ENCODE measurements at regions not wholly inside any gene's neighbourhood (a gene's known extent, or its start where the extent isn't known, plus 50 kb on each side); places are given as distances from the start of the nearest gene placed in this dataset.

DNA sequence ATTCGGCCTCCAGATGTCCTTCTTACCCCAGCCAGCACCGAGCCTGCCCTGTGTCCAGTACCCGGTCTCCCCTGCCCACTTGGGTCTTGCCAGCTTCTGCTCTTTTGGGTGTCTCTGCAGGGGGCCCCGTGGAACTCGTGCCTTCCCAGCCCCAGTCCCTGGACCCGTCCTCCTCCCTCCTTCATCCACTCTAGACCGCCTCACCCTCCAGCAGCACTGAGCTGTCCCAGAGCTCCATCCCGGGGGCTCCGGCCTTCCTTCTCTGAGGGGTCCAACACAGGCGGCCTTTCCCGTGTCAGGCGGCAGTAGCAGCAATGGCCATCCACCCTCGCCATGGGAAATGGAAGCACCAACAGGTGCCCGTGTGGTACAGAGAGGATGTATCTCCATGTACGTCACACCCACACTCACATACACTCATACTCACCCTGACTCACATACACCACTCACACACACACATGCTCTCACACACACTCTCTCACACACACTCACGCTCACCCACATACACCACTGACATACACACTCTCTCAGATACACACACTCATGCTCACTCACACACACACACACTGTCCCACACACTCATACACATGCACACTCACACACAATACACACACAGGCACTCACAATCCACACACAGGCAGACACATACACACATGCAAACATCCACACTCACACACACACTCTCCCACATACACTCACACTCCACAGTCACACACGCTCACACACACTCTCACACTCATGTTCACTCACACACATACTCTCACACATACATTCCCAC is 827.5 kb upstream of the SALL3 start:
- H3K36me3 Mint-ChIP-seq = no peaks in the 10 kb centered on the region
- no peaks in the 10 kb centered on the region for H3K36me3 ChIP-seq (replicated peaks in 1 of 2; ENCODE audit: control insufficient read depth in 1 of 2, insufficient read depth in 2 of 2, low read length in 2 of 2)
- no peak overlapping the region for H3K27ac ChIP-seq (ENCODE audit: low read depth in 1 of 2, low read length in 2 of 2)
- peaks cover 0 to 11% (median 3%) of the 10 kb centered on the region in 7 donors for H3K9me3 Mint-ChIP-seq
- H3K4me1 Mint-ChIP-seq = no peaks in the 10 kb centered on the region
- no peaks in the 10 kb centered on the region for H3K27me3 Mint-ChIP-seq (ENCODE audit: low read depth in 3 of 3)
- no peak for DNase-seq
- no peak overlapping the region for H3K4me2 ChIP-seq (replicated peaks; ENCODE audit: extremely low read depth, low read length, poor library complexity, severe bottlenecking)
- no peak overlapping the region for H3K4me3 Mint-ChIP-seq
- WGBS (ENCODE audit: insufficient coverage) = 95% methylated on average over 17 of the region's 17 CpGs
- no peaks in the 10 kb centered on the region for H3K4me1 ChIP-seq (ENCODE audit: control insufficient read depth in 1 of 2, insufficient read depth in 2 of 2, low read length in 2 of 2)
- no peaks in the 10 kb centered on the region for H3K27me3 ChIP-seq (ENCODE audit: control insufficient read depth in 2 of 2, insufficient read depth in 2 of 2, low read length in 2 of 2)
- H3K79me2 ChIP-seq (ENCODE audit: insufficient read depth, low read length) = no peaks in the 10 kb centered on the region
- H3K9ac ChIP-seq (ENCODE audit: insufficient read depth, low read length, poor library complexity, severe bottlenecking) = no peak overlapping the region
- no peak overlapping the region for H3K4me3 ChIP-seq (replicated peaks in 1 of 3; ENCODE audit: low read depth in 2 of 3, low read length in 3 of 3)
- intact Hi-C loops (cut with micrococcal nuclease) = no loop called here
- H3K9me3 ChIP-seq (replicated peaks in 1 of 2; ENCODE audit: control insufficient read depth in 1 of 2, insufficient read depth in 1 of 2, low read length in 2 of 2) = peaks cover 3 to 8% of the 10 kb centered on the region in 2 donors
- TF ChIP-seq, protein P1, sequence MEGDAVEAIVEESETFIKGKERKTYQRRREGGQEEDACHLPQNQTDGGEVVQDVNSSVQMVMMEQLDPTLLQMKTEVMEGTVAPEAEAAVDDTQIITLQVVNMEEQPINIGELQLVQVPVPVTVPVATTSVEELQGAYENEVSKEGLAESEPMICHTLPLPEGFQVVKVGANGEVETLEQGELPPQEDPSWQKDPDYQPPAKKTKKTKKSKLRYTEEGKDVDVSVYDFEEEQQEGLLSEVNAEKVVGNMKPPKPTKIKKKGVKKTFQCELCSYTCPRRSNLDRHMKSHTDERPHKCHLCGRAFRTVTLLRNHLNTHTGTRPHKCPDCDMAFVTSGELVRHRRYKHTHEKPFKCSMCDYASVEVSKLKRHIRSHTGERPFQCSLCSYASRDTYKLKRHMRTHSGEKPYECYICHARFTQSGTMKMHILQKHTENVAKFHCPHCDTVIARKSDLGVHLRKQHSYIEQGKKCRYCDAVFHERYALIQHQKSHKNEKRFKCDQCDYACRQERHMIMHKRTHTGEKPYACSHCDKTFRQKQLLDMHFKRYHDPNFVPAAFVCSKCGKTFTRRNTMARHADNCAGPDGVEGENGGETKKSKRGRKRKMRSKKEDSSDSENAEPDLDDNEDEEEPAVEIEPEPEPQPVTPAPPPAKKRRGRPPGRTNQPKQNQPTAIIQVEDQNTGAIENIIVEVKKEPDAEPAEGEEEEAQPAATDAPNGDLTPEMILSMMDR (IDR thresholded peaks at IDR 0.05) = no peak
- H3K27ac Mint-ChIP-seq = no peak overlapping the region
- H2AFZ ChIP-seq (ENCODE audit: insufficient read depth, low read depth, low read length, poor library complexity, severe bottlenecking) = no peak overlapping the region
- no peaks in the 10 kb centered on the region for H4K20me1 ChIP-seq (ENCODE audit: insufficient read depth, low read length)

DNA sequence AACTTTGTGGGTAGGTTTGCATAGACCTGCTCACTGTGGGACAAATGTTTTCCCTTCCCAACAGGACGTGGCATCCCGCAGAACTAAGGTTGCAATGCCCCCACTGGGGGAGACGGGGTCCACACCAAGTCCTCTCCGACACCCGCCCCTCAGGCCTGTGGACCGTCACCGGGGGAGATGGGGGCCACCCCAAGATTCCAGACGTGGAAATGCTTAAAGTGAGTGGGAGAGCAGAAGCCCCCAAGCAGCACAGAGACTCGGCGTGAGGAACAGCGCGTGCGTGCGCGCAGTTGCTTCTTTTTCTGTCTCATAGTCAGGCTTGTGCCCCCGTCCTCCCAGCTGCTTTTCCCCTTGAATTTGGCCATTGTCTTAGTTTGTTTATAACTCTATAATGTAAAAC is 826.3 kb upstream of the SALL3 start:
- Mint-ChIP-seq H3K4me3 (no peak overlapping the region), H3K9me3 (peaks cover 0 to 8% (median 3%) of the 10 kb centered on the region in 7 donors), H3K27me3 (ENCODE audit: low read depth in 3 of 3) (no peaks in the 10 kb centered on the region), H3K4me1 (no peaks in the 10 kb centered on the region), H3K27ac (no peak overlapping the region), H3K36me3 (no peaks in the 10 kb centered on the region)
- DNase-seq = no peak
- 94% methylated on average over 6 of the region's 16 CpGs for WGBS (ENCODE audit: insufficient coverage)
- H3K27me3 ChIP-seq (ENCODE audit: control insufficient read depth in 2 of 2, insufficient read depth in 2 of 2, low read length in 2 of 2) = no peaks in the 10 kb centered on the region
- no peaks in the 10 kb centered on the region for H4K20me1 ChIP-seq (ENCODE audit: insufficient read depth, low read length)
- H3K4me2 ChIP-seq (replicated peaks; ENCODE audit: extremely low read depth, low read length, poor library complexity, severe bottlenecking) = no peak overlapping the region
- no peaks in the 10 kb centered on the region for H3K79me2 ChIP-seq (ENCODE audit: insufficient read depth, low read length)
- H3K4me3 ChIP-seq (replicated peaks in 1 of 3; ENCODE audit: low read depth in 2 of 3, low read length in 3 of 3) = no peak overlapping the region
- peaks cover 3 to 8% of the 10 kb centered on the region in 2 donors for H3K9me3 ChIP-seq (replicated peaks in 1 of 2; ENCODE audit: control insufficient read depth in 1 of 2, insufficient read depth in 1 of 2, low read length in 2 of 2)
- H3K4me1 ChIP-seq (ENCODE audit: control insufficient read depth in 1 of 2, insufficient read depth in 2 of 2, low read length in 2 of 2) = no peaks in the 10 kb centered on the region
- no peak overlapping the region for H3K9ac ChIP-seq (ENCODE audit: insufficient read depth, low read length, poor library complexity, severe bottlenecking)
- H3K36me3 ChIP-seq (replicated peaks in 1 of 2; ENCODE audit: control insufficient read depth in 1 of 2, insufficient read depth in 2 of 2, low read length in 2 of 2) = no peaks in the 10 kb centered on the region
- intact Hi-C loops (cut with micrococcal nuclease) = no loop called here
- no peak overlapping the region for H2AFZ ChIP-seq (ENCODE audit: insufficient read depth, low read depth, low read length, poor library complexity, severe bottlenecking)
- no peak overlapping the region for H3K27ac ChIP-seq (ENCODE audit: low read depth in 1 of 2, low read length in 2 of 2)
- TF ChIP-seq, protein P1 (IDR thresholded peaks at IDR 0.05) = no peak
